H9 (cell line): ENCODE measurements at regions not wholly inside any gene's neighbourhood (a gene's known extent, or its start where the extent isn't known, plus 50 kb on each side); places are given as distances from the start of the nearest gene placed in this dataset.

ENCODE experiments used
- DNase-seq: peaks from one replicate; pipeline ENCODE4 v3.0.0-alpha.2; 2017
- H2AFZ ChIP-seq: one replicate; pipeline ENCODE4 v1.6.1; 2013; ENCODE audit warnings: mild to moderate bottlenecking, low read length, control low read depth, moderate library complexity
- H2AK5ac ChIP-seq: 2 replicates; pipeline ENCODE4 v1.6.1; 2013; ENCODE audit warnings: low read length, control low read depth, mixed read lengths; ENCODE audit not compliant: insufficient read length
- H2BK120ac ChIP-seq: one replicate; pipeline ENCODE4 v1.6.1; 2013; ENCODE audit warnings: low read depth, mild to moderate bottlenecking, low read length, control low read depth, inconsistent platforms; ENCODE audit not compliant: poor library complexity, severe bottlenecking
- H2BK12ac ChIP-seq: 2 replicates; pipeline ENCODE4 v1.6.1; 2013; ENCODE audit warnings: low read length, control low read depth, mixed read lengths, low read depth; ENCODE audit not compliant: insufficient read length
- H2BK15ac ChIP-seq: 2 replicates; pipeline ENCODE4 v1.6.1; 2013; ENCODE audit warnings: low read depth, low read length, control low read depth
- H2BK20ac ChIP-seq: one replicate; pipeline ENCODE4 v1.6.1; 2013; ENCODE audit warnings: low read depth, mild to moderate bottlenecking, low read length, control low read depth, inconsistent platforms; ENCODE audit not compliant: poor library complexity, severe bottlenecking
- H2BK5ac ChIP-seq: 2 replicates; pipeline ENCODE4 v1.6.1; 2013; ENCODE audit warnings: low read length, control low read depth, mixed read lengths; ENCODE audit not compliant: insufficient read length
- H3K14ac ChIP-seq: 2 replicates; pipeline ENCODE4 v1.6.1; 2013; ENCODE audit warnings: low read length, control low read depth; ENCODE audit not compliant: insufficient read depth
- H3K18ac ChIP-seq: 2 replicates; pipeline ENCODE4 v1.6.1; 2013; ENCODE audit warnings: low read depth, mild to moderate bottlenecking, mixed read lengths, low read length, control low read depth; ENCODE audit not compliant: insufficient read length
- H3K23ac ChIP-seq: 2 replicates; pipeline ENCODE4 v1.6.1; 2013; ENCODE audit warnings: low read length, control low read depth, mixed read lengths, low read depth; ENCODE audit not compliant: insufficient read length
- H3K23me2 ChIP-seq: 2 replicates; pipeline ENCODE4 v1.6.1; 2013; ENCODE audit warnings: low read depth, mild to moderate bottlenecking, mixed read lengths, low read length, control low read depth; ENCODE audit not compliant: insufficient read length, poor library complexity, severe bottlenecking
- H3K27ac ChIP-seq: 2 replicates; pipeline ENCODE4 v1.5.1; 2013; ENCODE audit warnings: low read length, control low read depth, mixed read lengths, low read depth; ENCODE audit not compliant: insufficient read length
- H3K27me3 ChIP-seq: 2 replicates; pipeline ENCODE4 v1.6.1; 2013; ENCODE audit warnings: low read length, control low read depth, inconsistent platforms; ENCODE audit not compliant: insufficient read depth
- H3K4ac ChIP-seq: 2 replicates; pipeline ENCODE4 v1.6.1; 2013; ENCODE audit warnings: low read depth, mild to moderate bottlenecking, control low read depth, inconsistent platforms, low read length, moderate library complexity
- H3K4me1 ChIP-seq: 2 replicates; pipeline ENCODE4 v1.6.1; 2013; ENCODE audit warnings: low read length, control low read depth, inconsistent platforms; ENCODE audit not compliant: insufficient read depth
- H3K4me2 ChIP-seq: 2 replicates; pipeline ENCODE4 v1.6.1; 2013; ENCODE audit warnings: low read length, control low read depth, mixed read lengths; ENCODE audit not compliant: insufficient read length, insufficient read depth
- H3K56ac ChIP-seq: 2 replicates; pipeline ENCODE4 v1.6.1; 2013; ENCODE audit warnings: low read depth, mild to moderate bottlenecking, mixed read lengths, low read length, control low read depth; ENCODE audit not compliant: insufficient read length
- H3K79me1 ChIP-seq: 2 replicates; pipeline ENCODE4 v1.6.1; 2013; ENCODE audit warnings: low read depth, mild to moderate bottlenecking, moderate library complexity, low read length, control low read depth, inconsistent platforms; ENCODE audit not compliant: insufficient read depth, poor library complexity, severe bottlenecking
- H3K79me2 ChIP-seq: 2 replicates; pipeline ENCODE4 v1.6.1; 2013; ENCODE audit warnings: low read length, control low read depth, inconsistent platforms; ENCODE audit not compliant: insufficient read depth
- H3K9ac ChIP-seq: 2 replicates; pipeline ENCODE4 v1.6.1; 2013; ENCODE audit warnings: low read length, control low read depth, mixed read lengths; ENCODE audit not compliant: insufficient read length; ENCODE audit errors: extremely low read depth
- H3K9me3 ChIP-seq: one replicate; pipeline ENCODE4 v1.6.1; 2013; ENCODE audit warnings: low read depth, low read length, inconsistent platforms; ENCODE audit not compliant: control insufficient read depth
- H3T11ph ChIP-seq: one replicate; pipeline ENCODE4 v1.6.1; 2013; ENCODE audit warnings: mild to moderate bottlenecking, low read length, control low read depth, inconsistent platforms
- H4K20me1 ChIP-seq: one replicate; pipeline ENCODE4 v1.6.1; 2013; ENCODE audit not compliant: control insufficient read depth, insufficient read length, insufficient read depth
- H4K5ac ChIP-seq: 2 replicates; pipeline ENCODE4 v1.6.1; 2013; ENCODE audit warnings: low read depth, mild to moderate bottlenecking, mixed read lengths, low read length, control low read depth; ENCODE audit not compliant: insufficient read length
- H4K8ac ChIP-seq: replicated peaks from 2 replicates; pipeline ENCODE4 v1.6.1; 2013; ENCODE audit warnings: low read length, control low read depth, mixed read lengths, low read depth; ENCODE audit not compliant: insufficient read length
- H4K91ac ChIP-seq: 2 replicates; pipeline ENCODE4 v1.6.1; 2013; ENCODE audit warnings: low read depth, mild to moderate bottlenecking, moderate library complexity, mixed read lengths, low read length, control low read depth; ENCODE audit not compliant: insufficient read length
- H3K27ac Mint-ChIP-seq, 3 experiments: 2 replicates in 2 of 3; 3 replicates in 1 of 3; pipeline ENCODE4 v1.8.0; 2020 to 2021; ENCODE audit warnings: mixed read lengths in 3 of 3, mild to moderate bottlenecking in 1 of 3, moderate library complexity in 1 of 3
- H3K27me3 Mint-ChIP-seq: 2 replicates; pipeline ENCODE4 v1.8.0; 2021; ENCODE audit warnings: low read depth, mild to moderate bottlenecking, moderate library complexity, mixed read lengths
- H3K36me3 Mint-ChIP-seq, 3 experiments: 2 replicates in 2 of 3; 3 replicates in 1 of 3; pipeline ENCODE4 v1.8.0; 2020 to 2021; ENCODE audit warnings: low read depth in 3 of 3, mixed read lengths in 3 of 3; ENCODE audit not compliant: insufficient read depth in 1 of 3
- H3K4me1 Mint-ChIP-seq, 2 experiments: 2 replicates each; pipeline ENCODE4 v1.8.0; 2020; ENCODE audit warnings: mixed read lengths in 2 of 2
- H3K4me3 Mint-ChIP-seq, 2 experiments: 2 replicates in 1 of 2; 3 replicates in 1 of 2; pipeline ENCODE4 v1.8.0; 2020 to 2021; ENCODE audit warnings: mild to moderate bottlenecking in 2 of 2, mixed read lengths in 2 of 2, moderate library complexity in 1 of 2
- H3K9me3 Mint-ChIP-seq, 2 experiments: 2 replicates in 1 of 2; 3 replicates in 1 of 2; pipeline ENCODE4 v1.8.0; 2020; ENCODE audit warnings: mild to moderate bottlenecking in 2 of 2, mixed read lengths in 2 of 2, moderate library complexity in 1 of 2
- WGBS: extraction: QIAGEN DNeasy Blood & Tissue Kit; methylation state at CpG from one replicate; pipeline ENCODE4 v1.1.7; 2013; ENCODE audit warnings: missing lambda C conversion rate, low lambda C conversion rate, mixed read lengths; ENCODE audit not compliant: insufficient read length; ENCODE audit errors: extremely low coverage; 5-methylcytosine and 5-hydroxymethylcytosine counted together
- TF ChIP-seq, protein P1 (sequence below): fragments of 200-600 bp; sonication (generic); conservative IDR thresholded peaks from 3 replicates; pipeline ENCODE4 v1.8.0; 2021; ENCODE audit warnings: antibody characterized with exemption, mild to moderate bottlenecking

DNA sequence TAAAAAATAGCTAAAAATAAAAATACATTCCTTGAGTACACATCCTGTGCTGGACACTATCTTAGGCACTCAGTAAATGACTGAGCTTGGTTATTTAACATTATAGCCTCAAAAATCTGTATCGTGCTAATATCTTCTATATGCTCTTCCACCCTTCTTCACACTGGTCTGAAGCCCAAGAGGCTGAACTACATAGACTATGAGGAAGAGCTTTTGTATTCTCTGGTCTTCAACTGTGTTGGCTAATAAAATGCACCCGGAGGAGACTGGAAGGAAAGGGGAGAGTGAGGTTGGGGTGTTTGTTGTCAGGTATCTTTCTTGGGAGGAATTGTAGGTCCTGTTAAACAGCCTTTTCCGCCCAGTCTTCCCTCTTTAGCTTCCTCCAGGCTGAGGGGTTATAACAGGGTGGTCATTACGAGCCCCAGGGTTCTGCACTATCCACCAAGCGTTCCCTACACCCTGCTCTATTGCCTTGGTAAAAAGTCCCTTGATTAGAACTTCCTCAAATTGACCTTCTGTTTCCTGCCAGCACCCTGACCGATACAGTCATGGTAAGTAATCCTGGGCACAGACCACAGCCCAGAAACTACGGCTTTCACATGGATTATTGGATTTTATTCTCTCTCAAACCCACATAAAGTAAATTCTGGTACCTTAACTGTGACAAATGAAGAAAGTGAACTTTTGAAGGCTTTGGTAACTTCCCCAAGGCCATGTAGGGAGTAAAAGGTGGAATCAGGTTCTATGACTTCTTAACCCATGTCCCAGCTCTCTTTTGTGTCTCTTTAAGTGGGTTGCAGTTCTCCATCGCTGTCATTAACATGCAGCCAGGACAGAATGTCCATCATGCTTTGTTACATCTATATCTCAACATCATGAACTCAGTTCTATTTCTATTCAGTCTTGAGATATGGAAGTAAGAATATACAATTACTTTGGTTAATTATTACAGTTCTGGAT, 71.3 kb downstream of the PTHLH start:
- Histone ChIP-seq H3K9me3 (no peaks in the 10 kb centered on the region), H3K4ac (no peak overlapping the region), H4K8ac (no peak overlapping the region), H2AFZ (no peak overlapping the region), H3K27ac (no peak overlapping the region), H3K9ac (no peak overlapping the region), H3K4me1 (0 out of 2 replicates have a peak, but pooled peaks cover under 1% of the 10 kb centered on the region), H3K23me2 (no peaks in the 10 kb centered on the region), H3K14ac (no peak overlapping the region), H4K20me1 (no peaks in the 10 kb centered on the region), H3K18ac (no peak overlapping the region), H2BK20ac (no peak overlapping the region), H3K79me1 (no peaks in the 10 kb centered on the region), H3K4me2 (no peak overlapping the region), H2BK12ac (no peak overlapping the region), H3K27me3 (no peaks in the 10 kb centered on the region), H2BK5ac (no peak overlapping the region), H2BK120ac (no peak overlapping the region), H2BK15ac (no peak overlapping the region), H3K56ac (no peak overlapping the region), H3K23ac (no peak overlapping the region), H2AK5ac (no peak overlapping the region), H3T11ph (no peak overlapping the region), H4K5ac (no peak overlapping the region), H3K79me2 (no peaks in the 10 kb centered on the region), H4K91ac (no peak overlapping the region)
- no CpG with 5 or more reads among the region's 8 CpGs for WGBS
- H3K4me3 Mint-ChIP-seq, result no peak overlapping the region
- H3K4me1 Mint-ChIP-seq, result peaks cover 23 to 25% of the 10 kb centered on the region in 2 experiments
- TF ChIP-seq, protein P1, sequence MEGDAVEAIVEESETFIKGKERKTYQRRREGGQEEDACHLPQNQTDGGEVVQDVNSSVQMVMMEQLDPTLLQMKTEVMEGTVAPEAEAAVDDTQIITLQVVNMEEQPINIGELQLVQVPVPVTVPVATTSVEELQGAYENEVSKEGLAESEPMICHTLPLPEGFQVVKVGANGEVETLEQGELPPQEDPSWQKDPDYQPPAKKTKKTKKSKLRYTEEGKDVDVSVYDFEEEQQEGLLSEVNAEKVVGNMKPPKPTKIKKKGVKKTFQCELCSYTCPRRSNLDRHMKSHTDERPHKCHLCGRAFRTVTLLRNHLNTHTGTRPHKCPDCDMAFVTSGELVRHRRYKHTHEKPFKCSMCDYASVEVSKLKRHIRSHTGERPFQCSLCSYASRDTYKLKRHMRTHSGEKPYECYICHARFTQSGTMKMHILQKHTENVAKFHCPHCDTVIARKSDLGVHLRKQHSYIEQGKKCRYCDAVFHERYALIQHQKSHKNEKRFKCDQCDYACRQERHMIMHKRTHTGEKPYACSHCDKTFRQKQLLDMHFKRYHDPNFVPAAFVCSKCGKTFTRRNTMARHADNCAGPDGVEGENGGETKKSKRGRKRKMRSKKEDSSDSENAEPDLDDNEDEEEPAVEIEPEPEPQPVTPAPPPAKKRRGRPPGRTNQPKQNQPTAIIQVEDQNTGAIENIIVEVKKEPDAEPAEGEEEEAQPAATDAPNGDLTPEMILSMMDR, result no peak
- no peak overlapping the region for H3K27ac Mint-ChIP-seq
- H3K9me3 Mint-ChIP-seq, result peaks cover 9 to 13% of the 10 kb centered on the region in 2 experiments
- no peak for DNase-seq
- H3K27me3 Mint-ChIP-seq, result no peaks in the 10 kb centered on the region
- peaks cover 3 to 22% (median 8%) of the 10 kb centered on the region in 3 experiments for H3K36me3 Mint-ChIP-seq
